Heart left ventricle (tissue), 16 donors: ENCODE measurements at regions not wholly inside any gene's neighbourhood (a gene's known extent, or its start where the extent isn't known, plus 50 kb on each side); places are given as distances from the start of the nearest gene placed in this dataset.
"Not testable (repeated sequence)": the region's sequence is repeated elsewhere in the genome, so short reads cannot be mapped to it uniquely, and the experiment has no call there.

Experiments
- ATAC-seq, 4 donors: fragments of 200-7000 bp; cut with Tn5 transposase; one replicate each; pipeline ENCODE4 v1.9.1; 2020 to 2022; ENCODE audit warnings: moderate library complexity in 4 of 4, mild to moderate bottlenecking in 3 of 4, moderate number of reproducible peaks in 1 of 4
- DNase-seq, 5 donors: peaks; one replicate each; pipeline ENCODE4 v3.0.0-alpha.2; 2020
- H3K27ac ChIP-seq, 12 donors: fragments of 200-600 bp; sonication (generic) in 4 of 12; one replicate each; pipeline versions ENCODE4 v1.5.0 to v1.8.0; 2016 to 2022; ENCODE audit warnings: mild to moderate bottlenecking in 2 of 12
- H3K27me3 ChIP-seq, 9 donors: fragments of 200-600 bp; sonication (generic) in 2 of 9; one replicate each; pipeline versions ENCODE4 v1.5.1 to v1.8.0; 2016 to 2022; ENCODE audit warnings: mild to moderate bottlenecking in 3 of 9
- H3K36me3 ChIP-seq, 9 donors: fragments of 200-600 bp; sonication (generic) in 2 of 9; one replicate each; pipeline versions ENCODE4 v1.5.0 to v1.8.0; 2018 to 2022; ENCODE audit warnings: mild to moderate bottlenecking in 2 of 9
- H3K4me1 ChIP-seq, 12 donors: fragments of 200-600 bp; sonication (generic) in 4 of 12; one replicate each; pipeline versions ENCODE4 v1.5.0 to v1.8.0; 2016 to 2022; ENCODE audit warnings: mild to moderate bottlenecking in 3 of 12
- H3K4me3 ChIP-seq, 12 donors: fragments of 200-600 bp; sonication (generic) in 4 of 12; one replicate each; pipeline versions ENCODE4 v1.5.0 to v1.8.0; 2017 to 2022; ENCODE audit warnings: mild to moderate bottlenecking in 9 of 12, moderate library complexity in 4 of 12
- H3K9me3 ChIP-seq, 12 donors: fragments of 200-600 bp; sonication (generic) in 4 of 12; one replicate each; pipeline versions ENCODE4 v1.5.0 to v1.8.0; 2016 to 2022; ENCODE audit warnings: mild to moderate bottlenecking in 1 of 12
- POLR2A ChIP-seq, 2 donors: fragments of 450-650 bp; IDR thresholded peaks; one replicate each; pipeline ENCODE4 v1.6.1; 2017; ENCODE audit warnings: antibody characterized with exemption in 2 of 2, mild to moderate bottlenecking in 2 of 2, moderate library complexity in 2 of 2
- WGBS, 4 donors: extraction: QIAGEN DNeasy Blood & Tissue Kit in 2 of 4; methylation state at CpG; one replicate each; pipeline versions ENCODE4 v1.1.5 to v1.1.7; 2013 to 2018; 5-methylcytosine and 5-hydroxymethylcytosine counted together
- intact Hi-C, 10 donors: fragments of 100-400 bp; cut with DNase I; formaldehyde crosslinking; loops; one replicate each; pipeline versions ENCODE4 v1.11.1 to v1.14.2; 2022
- TF ChIP-seq, protein P1 (sequence below), 12 donors: fragments of 200-600 bp; sonication (generic) in 4 of 12; IDR thresholded peaks; one replicate each; pipeline versions ENCODE4 v1.5.0 to v1.8.0; 2018 to 2022; ENCODE audit warnings: antibody characterized with exemption in 12 of 12, mild to moderate bottlenecking in 5 of 12
- donor health status: ischemic (EF 13 %, LVEDD 7.1; RV severe dilation, severe dysfunction).
- donor health status: healthy with polysubstance abuse.
- donor health status: DM: no; HTN: yes; CAD: no.
- donor health status: DM: no; HTN: no; CAD: no.
- donor health status: ischemic (EF 25% LVEDD 6.9; RV normal size, moderate dysfunction).
- donor health status: ischemic (EF 25% LVEDD 5.7; RV mildly dilated, moderate dysfunction).
- donor health status: healthy.
- donor health status: DM: yes; HTN: yes; CAD: no.
- donor health status: ischemic (EF 35%, LVEDD 5.7; RV mildly dilated, moderate dysfunction).
- donor health status: nonischemic (EF 11% LVEDD 7.7; RV severe dilation, severe dysfunction).
- donor health status: DM: yes; HTN: yes; CAD: no.
- donor health status: PGD.
- donor health status: ischemic (EF 29% LVEDD 5.4; RV normal size, mild dysfunction).
- donor health status: nonischemic (EF 23%, LVEDD 6.1; RV moderate dilation, normal function).

- Histone ChIP-seq H3K4me1 (no peaks in the 10 kb centered on the region), H3K27ac (no peak overlapping the region), H3K9me3 (no peaks in the 10 kb centered on the region), H3K4me3 (no peak overlapping the region), H3K27me3 (no peaks in the 10 kb centered on the region), H3K36me3 (no peaks in the 10 kb centered on the region)
- DNase-seq (no peak), ATAC-seq (no peak)
- intact Hi-C loops, result no loop called here
- 66 to 73% (median 69%) methylated on average over 8 of the region's 8 CpGs for WGBS, 4 donors
- TF ChIP-seq, protein P1, sequence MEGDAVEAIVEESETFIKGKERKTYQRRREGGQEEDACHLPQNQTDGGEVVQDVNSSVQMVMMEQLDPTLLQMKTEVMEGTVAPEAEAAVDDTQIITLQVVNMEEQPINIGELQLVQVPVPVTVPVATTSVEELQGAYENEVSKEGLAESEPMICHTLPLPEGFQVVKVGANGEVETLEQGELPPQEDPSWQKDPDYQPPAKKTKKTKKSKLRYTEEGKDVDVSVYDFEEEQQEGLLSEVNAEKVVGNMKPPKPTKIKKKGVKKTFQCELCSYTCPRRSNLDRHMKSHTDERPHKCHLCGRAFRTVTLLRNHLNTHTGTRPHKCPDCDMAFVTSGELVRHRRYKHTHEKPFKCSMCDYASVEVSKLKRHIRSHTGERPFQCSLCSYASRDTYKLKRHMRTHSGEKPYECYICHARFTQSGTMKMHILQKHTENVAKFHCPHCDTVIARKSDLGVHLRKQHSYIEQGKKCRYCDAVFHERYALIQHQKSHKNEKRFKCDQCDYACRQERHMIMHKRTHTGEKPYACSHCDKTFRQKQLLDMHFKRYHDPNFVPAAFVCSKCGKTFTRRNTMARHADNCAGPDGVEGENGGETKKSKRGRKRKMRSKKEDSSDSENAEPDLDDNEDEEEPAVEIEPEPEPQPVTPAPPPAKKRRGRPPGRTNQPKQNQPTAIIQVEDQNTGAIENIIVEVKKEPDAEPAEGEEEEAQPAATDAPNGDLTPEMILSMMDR (IDR thresholded peaks at IDR 0.05), result no peak
- no peak for TF ChIP-seq POLR2A (IDR thresholded peaks at IDR 0.05)
These were observed 549.1 kb downstream of the RPS29 start for GRCh38 chr14:49036984-49037516.

- 81 to 83% (median 83%) methylated on average over 5 of the region's 5 CpGs for WGBS, 4 donors
- Histone ChIP-seq H3K9me3 (no peaks in the 10 kb centered on the region), H3K4me3 (no peak overlapping the region), H3K36me3 (no peaks in the 10 kb centered on the region), H3K27me3 (no peaks in the 10 kb centered on the region), H3K27ac (no peak overlapping the region), H3K4me1 (no peaks in the 10 kb centered on the region)
- no peak for ATAC-seq
- intact Hi-C loops, result no loop called here
- DNase-seq, result no peak
- TF ChIP-seq, protein P1 (IDR thresholded peaks at IDR 0.05), result no peak
- no peak for TF ChIP-seq POLR2A (IDR thresholded peaks at IDR 0.05)
These were observed 549.9 kb downstream of the RPS29 start for GRCh38 chr14:49036266-49036665.

GRCh38 chr14:49033131-49033530, 553.0 kb downstream of the RPS29 start:
- ATAC-seq (no peak), DNase-seq (no peak)
- Histone ChIP-seq H3K4me1 (no peaks in the 10 kb centered on the region), H3K36me3 (no peaks in the 10 kb centered on the region), H3K9me3 (no peaks in the 10 kb centered on the region), H3K27me3 (no peaks in the 10 kb centered on the region), H3K27ac (no peak overlapping the region), H3K4me3 (no peak overlapping the region)
- WGBS, 4 donors, result 76 to 92% (median 82%) methylated on average over 8 of the region's 8 CpGs
- TF ChIP-seq, protein P1 (IDR thresholded peaks at IDR 0.05), result no peak
- TF ChIP-seq POLR2A (IDR thresholded peaks at IDR 0.05), result no peak
- intact Hi-C loops, result no loop called here

DNA sequence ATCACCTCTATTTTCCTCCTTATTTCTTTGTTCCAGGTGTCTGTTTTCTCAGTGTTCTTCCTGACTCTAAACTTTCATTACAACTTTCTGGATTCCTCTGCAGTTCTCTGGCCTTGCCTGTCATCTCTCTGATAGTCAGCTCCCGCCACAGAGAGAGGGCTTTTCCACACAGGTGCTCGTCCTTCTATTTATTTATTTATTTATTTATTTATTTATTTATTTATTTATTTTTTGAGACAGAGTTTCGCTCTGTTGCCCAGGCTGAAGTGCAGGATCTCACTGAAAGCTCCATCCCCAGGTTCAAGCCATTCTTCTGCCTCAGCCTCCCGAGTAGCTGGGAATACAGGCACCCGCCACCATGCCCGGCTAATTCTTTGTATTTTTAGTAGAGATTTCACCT, 554.5 kb downstream of the RPS29 start:
- H3K4me1 ChIP-seq, ATAC-seq, H3K27ac ChIP-seq, H3K36me3 ChIP-seq, DNase-seq, H3K27me3 ChIP-seq, intact Hi-C loops, H3K4me3 ChIP-seq, H3K9me3 ChIP-seq: not testable (repeated sequence)
- 64 to 79% (median 74%) methylated on average over 6 of the region's 6 CpGs for WGBS, 4 donors

DNA sequence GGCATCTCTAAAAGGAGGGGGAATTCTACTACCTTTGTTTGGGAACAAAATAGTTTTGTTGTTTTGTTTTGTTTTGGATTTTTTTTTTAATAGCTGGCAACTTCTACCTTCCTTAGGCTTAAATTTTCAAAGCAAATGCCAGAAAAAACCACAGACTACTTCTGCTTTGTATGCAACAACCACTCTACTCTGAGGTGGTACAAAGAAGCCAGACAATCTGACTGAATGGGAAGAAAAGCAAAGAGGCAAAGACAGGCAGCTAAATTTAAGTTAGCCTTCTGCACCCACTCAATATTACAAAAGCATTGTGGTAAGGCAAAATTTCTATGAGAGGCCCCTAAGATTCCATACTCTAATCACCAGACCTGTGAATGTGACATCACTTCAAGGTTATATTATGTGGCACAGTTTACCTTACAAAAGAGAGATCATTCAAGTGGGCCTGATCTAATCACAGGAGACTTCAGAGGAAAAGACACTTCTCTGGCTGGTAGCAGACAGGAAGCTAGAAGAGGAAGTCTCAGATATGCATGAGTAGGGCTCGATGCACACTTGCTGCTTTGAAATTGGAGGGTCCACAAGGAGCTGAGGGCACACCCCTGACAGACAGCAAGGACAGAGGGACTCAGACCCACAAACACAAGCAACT, 566.6 kb downstream of the RPS29 start:
- intact Hi-C loops, result no loop called here
- no peak for DNase-seq
- ATAC-seq, result no peak
- Histone ChIP-seq H3K4me1 (no peaks in the 10 kb centered on the region), H3K4me3 (no peak overlapping the region), H3K27ac (no peak overlapping the region), H3K27me3 (no peaks in the 10 kb centered on the region), H3K36me3 (no peaks in the 10 kb centered on the region), H3K9me3 (no peaks in the 10 kb centered on the region)
- TF ChIP-seq POLR2A (IDR thresholded peaks at IDR 0.05), result no peak
- TF ChIP-seq, protein P1 (IDR thresholded peaks at IDR 0.05), result no peak
- 0 to 40% (median 30%) methylated on average over 1 of the region's 1 CpG for WGBS, 4 donors
